RPMI8226 (cell line): ENCODE measurements at regions not wholly inside any gene's neighbourhood (a gene's known extent, or its start where the extent isn't known, plus 50 kb on each side); places are given as distances from the start of the nearest gene placed in this dataset.
"Not testable (repeated sequence)": the region's sequence is repeated elsewhere in the genome, so short reads cannot be mapped to it uniquely, and the experiment has no call there.

Source experiments
- DNase-seq: peaks from one replicate; pipeline ENCODE4 v3.0.0-alpha.2; 2015

DNA sequence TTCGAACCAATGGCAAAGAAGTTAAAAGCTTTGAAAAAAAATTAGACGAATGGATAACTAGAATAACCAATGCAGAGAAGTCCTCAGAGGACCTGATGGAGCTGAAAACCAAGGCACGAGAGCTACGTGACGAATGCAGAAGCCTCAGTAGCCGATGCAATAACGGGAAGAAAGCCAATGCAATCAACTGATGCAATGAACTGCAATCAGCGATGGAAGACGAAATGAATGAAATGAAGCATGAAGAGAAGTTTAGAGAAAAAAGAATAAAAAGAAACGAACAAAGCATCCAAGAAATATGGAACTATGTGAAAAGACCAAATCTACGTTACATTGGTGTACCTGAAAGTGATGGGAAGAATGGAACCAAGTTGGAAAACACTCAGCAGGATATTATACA, 52.6 kb upstream of the MRPS30 start:
- not testable (repeated sequence) for DNase-seq

- DNase-seq, result no peak
These were observed 61.4 kb upstream of the MRPS30 start for GRCh38 chr5:44747396-44747795.

GRCh38 chr5:44740660-44741059, 68.1 kb upstream of the MRPS30 start:
- DNase-seq, result no peak

DNA sequence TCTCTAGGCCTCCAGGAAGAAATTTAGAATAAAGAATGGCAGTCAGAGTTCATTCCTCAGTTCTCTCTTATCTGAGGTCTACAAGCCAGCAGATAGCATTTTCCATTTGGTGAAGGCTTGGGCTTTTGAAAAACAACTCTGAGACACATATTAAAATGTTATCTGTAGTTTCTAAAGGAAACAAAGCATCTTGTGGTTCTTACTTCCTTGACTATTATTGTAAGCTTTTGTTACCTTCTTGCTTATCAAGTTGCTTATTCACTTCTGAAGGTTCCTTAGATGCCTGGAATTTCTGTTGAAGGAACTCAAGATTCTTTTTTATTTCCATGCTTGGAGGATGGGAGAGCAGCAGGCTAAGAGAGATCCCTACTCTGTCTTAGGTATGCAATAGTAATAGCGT, 79.2 kb upstream of the MRPS30 start:
- no peak for DNase-seq

DNA sequence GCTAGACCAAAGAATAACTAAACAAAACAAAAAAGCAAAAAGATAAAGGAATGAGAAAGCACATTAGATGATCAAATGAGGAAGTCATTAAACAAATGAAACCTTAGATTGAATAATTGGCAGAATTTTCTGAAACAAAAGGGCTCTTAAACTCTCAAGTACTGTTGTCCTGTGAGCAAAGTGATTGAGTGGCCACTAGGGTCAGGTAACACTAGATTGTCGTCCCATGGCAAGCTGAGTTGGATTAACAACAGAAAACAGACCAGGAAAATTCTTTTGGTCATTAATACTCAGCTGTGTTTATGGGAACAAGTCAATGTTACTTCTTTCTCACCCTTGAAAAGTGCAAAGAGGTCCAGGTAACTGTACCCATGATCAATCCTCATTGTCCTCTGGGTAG, 81.6 kb upstream of the MRPS30 start:
- DNase-seq, result no peak

DNA sequence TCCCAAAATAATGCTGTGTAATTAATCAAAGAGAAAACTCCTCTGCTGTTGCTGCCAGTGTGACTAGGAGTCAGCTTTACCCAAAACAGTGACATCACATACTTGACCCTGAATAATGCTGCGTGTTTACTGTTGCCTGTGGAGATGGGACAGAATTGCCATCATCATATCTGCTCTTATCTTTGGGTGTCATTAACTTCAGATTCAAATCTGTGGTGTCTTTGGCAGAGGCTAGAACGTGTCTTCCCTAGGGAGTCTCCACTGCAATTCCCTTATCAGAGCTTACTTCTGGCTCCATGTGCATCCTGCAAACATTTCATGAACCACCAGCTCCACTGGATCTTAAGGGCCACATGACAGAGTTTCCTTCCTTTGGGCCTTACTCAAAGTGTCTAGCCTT, 88.9 kb upstream of the MRPS30 start:
- DNase-seq, result no peak

DNA sequence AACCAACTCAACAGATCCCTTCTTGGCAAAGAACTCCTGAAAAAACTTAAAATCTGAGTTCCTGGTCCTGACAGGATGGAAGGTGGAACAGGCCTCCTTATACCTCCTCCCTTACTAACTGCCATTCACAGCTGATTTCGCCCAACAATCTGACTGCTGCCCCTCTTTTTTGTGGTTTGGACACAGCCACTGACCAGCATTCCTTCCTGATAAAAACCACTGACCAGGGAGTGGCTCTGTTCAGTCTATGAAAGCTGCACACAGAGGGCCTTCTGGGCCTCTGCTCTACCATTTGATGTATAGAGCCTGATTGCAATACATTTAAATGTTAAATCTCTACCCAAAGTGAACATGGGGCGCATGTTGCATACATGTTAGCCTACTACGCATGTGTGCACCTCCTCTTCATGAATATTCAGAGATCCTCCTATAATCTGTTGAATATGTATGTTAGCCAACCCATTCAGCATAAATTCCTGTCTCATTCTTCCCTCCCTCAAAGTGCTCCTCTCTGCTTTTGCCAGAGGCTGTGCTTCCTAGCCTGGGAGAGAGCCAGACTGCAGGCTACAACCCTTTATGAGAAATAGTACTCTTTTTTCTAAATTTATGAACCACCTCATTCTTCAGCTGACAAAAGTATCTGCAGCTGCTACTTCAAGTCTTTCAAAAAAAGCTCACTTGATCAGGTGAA, 93.7 kb upstream of the MRPS30 start:
- no peak for DNase-seq

- DNase-seq, result no peak
These were observed 95.3 kb upstream of the MRPS30 start for GRCh38 chr5:44713446-44713845.

DNA sequence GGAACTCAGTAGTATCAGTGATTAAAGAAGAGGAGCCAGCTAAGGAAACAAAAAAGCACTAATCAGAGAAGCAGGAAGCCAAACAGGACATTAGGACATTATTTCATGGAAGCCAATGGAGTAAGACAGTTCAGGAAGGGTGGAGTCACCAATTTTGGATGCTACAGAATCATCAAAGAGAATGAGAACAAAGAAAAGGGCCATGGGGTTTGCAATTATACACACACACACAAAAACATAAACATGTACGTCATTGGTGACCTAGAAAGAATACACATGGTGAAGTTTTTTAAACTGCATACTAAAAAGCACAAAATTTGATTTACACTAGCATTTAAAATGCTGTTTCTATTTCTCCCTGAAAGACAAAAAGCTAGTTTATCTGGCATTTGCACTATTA, 96.8 kb upstream of the MRPS30 start:
- DNase-seq, result no peak

DNA sequence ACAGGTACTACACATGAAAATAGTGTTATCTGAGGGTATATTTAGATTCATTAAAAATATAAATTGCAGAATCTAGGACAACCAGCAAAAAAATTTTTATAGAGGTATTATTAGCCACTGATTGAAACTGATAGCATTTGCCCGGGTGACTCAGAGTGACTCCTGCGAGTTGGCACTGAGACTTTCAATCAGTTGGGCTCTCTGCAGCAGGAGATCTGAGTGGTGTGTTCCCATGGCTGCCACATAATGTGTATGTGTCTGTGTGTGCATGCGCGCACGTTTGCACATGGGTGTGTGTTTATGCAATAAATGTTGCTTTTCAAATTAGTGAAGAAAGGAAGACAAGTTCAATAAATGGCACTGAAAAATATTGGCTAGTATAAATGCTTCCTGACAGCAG, 100.1 kb upstream of the MRPS30 start:
- DNase-seq, result no peak

- no peak for DNase-seq
These were observed 101.0 kb upstream of the MRPS30 start for GRCh38 chr5:44707721-44708120.

DNA sequence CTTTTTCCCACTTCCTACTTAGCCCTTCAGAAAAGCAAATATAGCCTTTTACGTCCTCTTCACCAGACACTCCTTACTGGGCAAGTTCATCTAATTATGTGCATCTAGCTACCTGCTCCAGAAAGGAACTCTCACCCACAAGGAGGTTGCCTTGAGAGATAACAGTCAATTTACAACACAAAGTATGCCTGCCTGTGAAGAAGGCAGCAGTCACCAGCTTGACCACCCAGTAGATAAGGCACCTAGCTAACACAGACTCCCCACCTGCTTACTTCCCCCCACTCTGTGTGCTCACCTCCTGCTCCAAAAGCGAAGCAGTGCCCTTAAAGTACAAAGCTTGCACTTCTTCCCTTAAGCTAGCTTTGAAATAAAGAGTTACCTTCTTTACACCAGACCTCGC, 111.7 kb upstream of the MRPS30 start:
- DNase-seq, result no peak

GRCh38 chr5:44695259-44695658, 113.5 kb upstream of the MRPS30 start:
- no peak for DNase-seq

DNA sequence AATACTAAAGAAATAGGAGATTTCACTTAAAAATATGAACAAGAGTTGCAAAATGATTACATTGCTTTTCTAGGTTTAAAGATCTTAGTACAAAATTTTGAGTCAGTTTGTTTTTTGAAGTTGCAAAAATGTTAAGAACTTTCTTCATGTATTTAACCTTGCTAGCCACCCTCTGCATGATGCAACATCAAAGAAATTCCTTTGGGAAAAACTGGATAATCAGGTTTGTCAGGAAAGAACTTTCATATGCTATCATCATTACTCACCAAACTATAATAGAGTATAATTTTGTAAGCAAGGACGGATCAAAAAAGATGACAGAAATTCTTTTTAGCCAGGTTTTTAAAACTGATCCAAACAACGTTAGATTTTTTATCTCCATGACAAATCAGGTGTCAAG, 116.9 kb upstream of the MRPS30 start:
- no peak for DNase-seq

DNA sequence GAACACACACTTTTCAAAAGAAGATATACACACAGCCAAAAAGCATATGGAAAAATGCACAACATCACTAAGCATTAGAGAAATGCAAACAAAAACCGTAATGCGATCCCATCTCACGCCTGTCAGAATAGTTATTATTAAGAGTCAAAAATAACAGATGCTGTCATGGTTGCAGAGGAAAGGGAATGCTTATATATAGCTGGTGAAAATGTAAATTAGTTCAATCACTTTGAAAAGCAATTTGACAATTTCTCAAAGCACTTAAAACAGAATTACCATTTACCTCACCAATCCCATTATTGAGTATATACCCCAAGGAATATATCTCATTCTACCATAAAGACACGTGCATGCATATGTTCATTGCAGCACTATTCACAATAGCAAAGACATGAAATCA, 126.8 kb upstream of the MRPS30 start:
- DNase-seq, result no peak

- DNase-seq, result no peak
These were observed 129.5 kb upstream of the MRPS30 start for GRCh38 chr5:44679214-44679613.

- no peak for DNase-seq
These were observed 133.5 kb upstream of the MRPS30 start for GRCh38 chr5:44675296-44675695.

GRCh38 chr5:44674461-44674860, 134.3 kb upstream of the MRPS30 start:
- DNase-seq, result no peak

DNA sequence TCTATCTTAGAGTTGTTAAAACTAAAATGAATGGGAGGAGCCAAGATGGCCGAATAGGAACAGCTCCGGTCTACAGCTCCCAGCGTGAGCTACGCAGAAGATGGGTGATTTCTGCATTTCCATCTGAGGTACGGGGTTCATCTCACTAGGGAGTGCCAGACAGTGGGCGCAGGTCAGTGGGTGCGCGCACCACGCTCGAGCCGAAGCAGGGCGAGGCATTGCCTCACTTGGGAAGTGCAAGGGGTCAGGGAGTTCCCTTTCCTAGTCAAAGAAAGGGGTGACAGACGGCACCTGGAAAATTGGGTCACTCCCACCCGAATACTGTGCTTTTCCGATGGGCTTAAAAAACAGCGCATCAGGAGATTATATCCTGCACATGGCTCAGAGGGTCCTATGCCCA, 140.3 kb upstream of the MRPS30 start:
- DNase-seq, result not testable (repeated sequence)

DNA sequence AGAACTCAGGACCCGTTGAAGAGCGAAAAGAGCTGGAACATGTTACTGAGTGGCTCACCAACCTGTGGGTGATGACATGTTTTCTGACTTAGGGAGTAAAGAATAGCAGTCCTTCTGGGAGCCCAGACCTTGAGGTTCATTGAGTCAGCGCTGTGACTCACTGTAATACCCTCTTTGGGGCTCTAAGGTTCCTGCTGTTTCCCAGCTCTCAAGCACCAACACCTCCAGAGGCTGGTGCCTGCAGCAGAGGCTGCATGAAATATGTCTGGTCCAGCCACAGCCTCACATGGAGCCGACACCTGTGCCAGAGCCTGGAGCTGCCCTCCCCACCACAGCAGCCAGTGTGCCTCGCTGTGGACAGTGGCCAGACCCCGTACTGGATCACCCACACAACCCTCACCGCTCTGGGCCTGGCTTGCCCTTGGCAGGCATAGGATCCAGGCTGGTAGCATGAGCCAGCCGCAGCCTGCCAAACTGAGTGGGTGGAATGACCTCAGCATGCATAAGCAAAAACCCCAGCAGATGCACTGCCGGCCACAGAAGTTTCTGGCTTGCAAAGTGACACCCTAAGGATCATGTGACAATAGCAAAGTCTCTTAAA, 143.5 kb upstream of the MRPS30 start:
- no peak for DNase-seq

GRCh38 chr5:44664711-44665100, 144.0 kb upstream of the MRPS30 start:
- DNase-seq, result no peak

- DNase-seq, result no peak
These were observed 144.6 kb upstream of the MRPS30 start for GRCh38 chr5:44663991-44664710.

DNA sequence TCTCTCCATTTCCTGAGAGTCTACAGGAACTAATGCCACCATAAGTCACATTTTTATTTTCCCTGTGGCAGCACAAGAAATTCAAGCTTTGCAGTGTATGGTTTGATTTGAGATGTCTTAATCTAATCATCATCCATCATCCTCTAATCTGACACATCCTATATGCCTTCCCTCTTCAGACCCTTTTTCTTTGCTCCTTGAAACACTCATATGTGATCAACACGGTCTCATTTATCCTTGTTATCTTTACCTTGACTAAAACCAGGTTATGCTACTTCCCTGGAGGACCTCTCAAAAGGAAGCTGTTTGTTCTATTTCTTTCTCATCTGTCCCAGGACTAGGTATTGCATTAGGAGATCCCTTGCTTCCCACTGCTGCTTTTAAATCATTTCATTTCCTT, 146.9 kb upstream of the MRPS30 start:
- no peak for DNase-seq

DNA sequence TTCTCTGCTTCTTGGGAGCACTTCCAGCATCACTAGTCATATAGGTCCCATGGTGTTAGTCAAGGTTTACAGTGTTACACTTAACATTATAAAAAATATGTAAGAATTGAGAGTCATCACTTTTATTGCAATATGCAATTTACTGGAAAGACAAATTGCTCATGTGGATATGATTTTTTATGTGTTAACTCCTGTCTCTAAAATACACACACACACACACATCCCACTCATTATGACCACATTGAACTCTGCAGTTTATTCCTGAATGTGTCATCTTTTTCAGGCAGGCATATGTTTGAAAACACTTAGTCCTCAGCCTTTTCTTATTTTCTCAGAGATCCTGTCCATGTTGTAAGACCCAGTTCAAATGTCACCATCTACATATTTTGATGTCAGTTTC, 148.5 kb upstream of the MRPS30 start:
- no peak for DNase-seq

GRCh38 chr5:44659334-44659733, 149.4 kb upstream of the MRPS30 start:
- DNase-seq, result no peak
